Large intestine (tissue), 3 donors: ENCODE measurements at regions not wholly inside any gene's neighbourhood (a gene's known extent, or its start where the extent isn't known, plus 50 kb on each side); places are given as distances from the start of the nearest gene placed in this dataset.

Experiments
- DNase-seq, 2 donors: peaks; one replicate each; pipeline versions ENCODE4 v3.0.0 to v3.0.0-alpha.2; 2013
- H3K27ac ChIP-seq: one replicate; pipeline ENCODE4 v1.5.1; 2013; ENCODE audit warnings: low read length
- H3K27me3 ChIP-seq: 2 replicates; pipeline ENCODE4 v1.6.1; 2013; ENCODE audit warnings: low read length; ENCODE audit not compliant: control insufficient read depth, insufficient read depth
- H3K36me3 ChIP-seq: 2 replicates; pipeline ENCODE4 v1.6.1; 2013; ENCODE audit warnings: low read length; ENCODE audit not compliant: control insufficient read depth, insufficient read depth
- H3K4me1 ChIP-seq: one replicate; pipeline ENCODE4 v1.6.1; 2013; ENCODE audit warnings: low read length; ENCODE audit not compliant: control insufficient read depth, insufficient read depth
- H3K4me3 ChIP-seq: one replicate; pipeline ENCODE4 v1.5.1; 2013; ENCODE audit warnings: low read length
- H3K9me3 ChIP-seq: one replicate; pipeline ENCODE4 v1.6.1; 2013; ENCODE audit warnings: mild to moderate bottlenecking, low read depth, low read length, moderate library complexity; ENCODE audit not compliant: control insufficient read depth
- WGBS: methylation state at CpG from one replicate; pipeline ENCODE4 v1.1.5; 2013; ENCODE audit warnings: low lambda C conversion rate; ENCODE audit not compliant: insufficient coverage; 5-methylcytosine and 5-hydroxymethylcytosine counted together

DNA sequence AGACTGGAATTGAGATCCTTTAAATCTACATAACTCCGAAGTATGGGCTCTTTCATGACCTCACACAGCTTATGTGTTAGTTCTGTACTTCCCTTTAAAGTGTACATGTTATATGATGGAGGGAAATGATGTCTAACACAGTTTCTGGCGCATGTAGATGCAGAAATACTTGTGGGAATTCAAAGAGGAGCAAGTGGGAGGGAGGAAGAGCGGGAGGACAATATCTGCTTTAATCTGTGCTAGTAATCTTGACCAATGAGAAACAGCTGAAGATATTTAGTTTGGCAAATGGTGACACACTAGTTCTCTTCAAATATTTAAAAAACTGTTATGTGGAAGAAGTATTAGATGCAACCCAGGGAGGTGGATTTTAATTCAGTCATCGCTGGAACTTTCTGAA is 62.9 kb upstream of the PLEKHG1 start:
- 100% methylated on average over 2 of the region's 4 CpGs for WGBS
- H3K9me3 ChIP-seq: no peaks in the 10 kb centered on the region
- no peaks in the 10 kb centered on the region for H3K36me3 ChIP-seq
- no peak for DNase-seq
- H3K27me3 ChIP-seq: no peaks in the 10 kb centered on the region
- no peak overlapping the region for H3K27ac ChIP-seq
- H3K4me3 ChIP-seq: no peak overlapping the region
- no peaks in the 10 kb centered on the region for H3K4me1 ChIP-seq

DNA sequence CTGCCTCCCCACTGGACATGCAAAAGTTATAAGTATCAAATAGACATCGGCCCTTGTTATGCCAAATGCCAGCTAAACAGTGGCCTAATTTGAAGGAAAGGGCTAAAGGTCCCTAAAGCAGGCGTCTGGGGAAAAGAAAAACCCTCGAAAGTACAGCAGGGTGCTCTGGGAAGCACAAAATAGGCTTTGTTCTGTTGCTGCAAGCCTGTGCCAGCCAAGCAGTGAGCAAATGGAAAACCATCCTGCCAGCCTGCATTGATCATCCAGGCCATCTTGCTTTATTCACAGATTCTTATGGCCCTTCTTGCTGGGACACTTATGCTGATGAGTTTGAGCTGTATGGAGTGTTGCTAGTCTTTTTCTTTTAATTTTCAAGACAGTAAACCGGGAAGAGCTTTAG is 62.2 kb upstream of the PLEKHG1 start:
- no peaks in the 10 kb centered on the region for H3K9me3 ChIP-seq
- 83% methylated on average over 1 of the region's 4 CpGs for WGBS
- no peaks in the 10 kb centered on the region for H3K4me1 ChIP-seq
- no peak for DNase-seq
- H3K27ac ChIP-seq: no peak overlapping the region
- H3K4me3 ChIP-seq: no peak overlapping the region
- no peaks in the 10 kb centered on the region for H3K36me3 ChIP-seq
- H3K27me3 ChIP-seq: no peaks in the 10 kb centered on the region

DNA sequence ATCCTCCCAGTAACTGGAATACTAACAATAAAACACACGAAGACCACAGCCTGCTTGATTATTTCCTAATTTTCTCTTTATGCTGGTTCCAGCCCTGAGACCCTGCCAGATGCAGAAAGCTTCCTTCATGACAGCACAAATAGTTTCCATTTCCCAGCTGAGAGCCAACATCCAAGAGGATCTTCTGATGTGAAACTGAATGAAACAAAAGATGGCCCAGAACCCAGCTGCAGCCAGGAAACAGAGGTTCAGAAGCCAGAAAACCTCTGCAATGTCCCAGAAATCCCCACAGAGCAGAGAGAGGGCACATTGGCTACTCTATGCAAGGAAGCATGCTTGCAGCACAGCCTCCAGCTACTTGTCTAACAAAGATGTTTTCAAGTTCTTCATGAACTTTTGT is 61.8 kb upstream of the PLEKHG1 start:
- Histone ChIP-seq H3K27ac (no peak overlapping the region), H3K4me3 (no peak overlapping the region), H3K4me1 (no peaks in the 10 kb centered on the region), H3K36me3 (no peaks in the 10 kb centered on the region), H3K27me3 (no peaks in the 10 kb centered on the region), H3K9me3 (no peaks in the 10 kb centered on the region)
- 100% methylated on average over 1 of the region's 1 CpG for WGBS
- DNase-seq: no peak

DNA sequence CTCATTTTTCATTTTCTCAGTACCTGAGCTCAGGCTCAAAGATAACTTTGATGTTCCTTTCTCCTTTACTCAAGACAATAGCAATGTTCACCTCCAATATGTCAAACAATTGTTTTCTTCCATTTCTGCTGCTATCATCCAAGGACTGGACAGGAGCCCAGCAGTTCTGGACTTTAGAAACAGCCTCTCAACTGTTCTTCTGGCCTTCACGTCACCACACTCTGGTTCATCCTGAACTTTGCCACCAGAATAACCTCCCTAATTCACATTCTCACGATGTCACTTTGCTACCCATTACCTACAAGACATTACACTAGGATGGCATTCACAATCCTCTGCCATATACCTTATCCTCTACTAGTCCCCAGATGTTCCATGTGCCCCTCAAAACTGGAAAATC is 60.6 kb upstream of the PLEKHG1 start:
- Histone ChIP-seq H3K27me3 (no peaks in the 10 kb centered on the region), H3K9me3 (no peaks in the 10 kb centered on the region), H3K4me1 (no peaks in the 10 kb centered on the region), H3K27ac (no peak overlapping the region), H3K4me3 (no peak overlapping the region), H3K36me3 (no peaks in the 10 kb centered on the region)
- DNase-seq: no peak
- WGBS: no CpG with 5 or more reads among the region's 2 CpGs

DNA sequence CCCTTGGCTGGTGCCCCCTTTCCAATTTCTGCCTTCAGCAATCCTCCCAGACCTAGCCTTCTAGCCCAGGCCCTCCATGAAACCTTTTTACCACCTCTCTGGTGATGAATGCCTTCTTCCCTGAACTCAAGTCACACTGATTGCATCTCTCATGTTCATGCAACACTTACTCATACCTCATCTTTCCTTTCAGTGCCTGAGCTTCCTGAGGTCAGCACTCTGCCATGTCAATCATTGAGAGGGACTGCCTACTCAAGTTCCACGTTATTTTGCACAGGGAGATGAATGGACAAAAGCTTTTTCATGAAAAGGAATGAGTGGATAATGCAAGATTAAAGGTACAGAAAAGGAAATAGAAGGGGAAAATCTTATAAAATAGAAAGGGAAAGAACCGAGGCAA is 60.1 kb upstream of the PLEKHG1 start:
- no peak for DNase-seq
- Histone ChIP-seq H3K4me3 (no peak overlapping the region), H3K36me3 (no peaks in the 10 kb centered on the region), H3K4me1 (no peaks in the 10 kb centered on the region), H3K9me3 (no peaks in the 10 kb centered on the region), H3K27me3 (no peaks in the 10 kb centered on the region), H3K27ac (no peak overlapping the region)
- 83% methylated on average over 1 of the region's 2 CpGs for WGBS

DNA sequence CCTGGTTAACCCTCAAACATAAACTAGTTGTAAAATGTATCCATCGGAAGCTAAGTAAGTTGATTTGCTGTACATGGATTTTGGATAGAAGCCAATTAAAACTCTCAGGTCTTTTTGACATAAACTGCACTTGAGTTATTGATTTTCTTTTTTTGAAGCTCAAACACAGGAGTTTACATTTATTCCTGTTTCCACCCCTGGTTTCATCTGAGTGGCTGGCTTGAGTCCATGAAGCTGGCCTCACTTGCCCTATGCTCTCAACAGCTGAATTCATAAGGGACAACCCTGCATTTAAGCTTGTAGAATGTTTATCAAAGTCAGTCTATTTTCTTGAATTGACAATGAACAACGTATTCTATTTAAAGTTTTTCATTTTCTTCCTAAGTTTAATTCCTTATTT is 58.1 kb upstream of the PLEKHG1 start:
- Histone ChIP-seq H3K27me3 (no peaks in the 10 kb centered on the region), H3K27ac (no peak overlapping the region), H3K36me3 (no peaks in the 10 kb centered on the region), H3K4me1 (no peaks in the 10 kb centered on the region), H3K9me3 (no peaks in the 10 kb centered on the region), H3K4me3 (no peak overlapping the region)
- no peak for DNase-seq
- 60% methylated on average over 1 of the region's 2 CpGs for WGBS

DNA sequence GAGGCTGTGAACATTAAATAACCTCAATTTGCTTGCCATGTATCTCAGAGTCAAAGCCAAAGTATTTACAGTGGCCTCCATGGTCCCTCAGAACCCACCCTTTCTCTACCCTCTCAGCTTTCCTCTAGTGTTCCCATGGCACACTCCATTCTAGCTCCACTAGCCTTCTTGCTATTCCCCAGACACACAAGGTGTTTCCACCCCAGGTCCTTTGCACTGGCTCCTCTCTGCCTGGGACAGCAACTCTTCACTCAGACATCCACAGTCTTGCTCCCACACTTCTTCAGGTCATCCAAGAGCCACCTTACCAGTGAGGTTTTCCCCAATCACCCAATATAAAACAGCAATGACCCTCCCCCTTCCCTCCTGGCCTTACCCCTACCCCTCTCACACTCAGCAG is 56.5 kb upstream of the PLEKHG1 start:
- Histone ChIP-seq H3K36me3 (no peaks in the 10 kb centered on the region), H3K27ac (no peak overlapping the region), H3K27me3 (no peaks in the 10 kb centered on the region), H3K9me3 (no peaks in the 10 kb centered on the region), H3K4me1 (no peaks in the 10 kb centered on the region), H3K4me3 (no peak overlapping the region)
- DNase-seq: no peak

DNA sequence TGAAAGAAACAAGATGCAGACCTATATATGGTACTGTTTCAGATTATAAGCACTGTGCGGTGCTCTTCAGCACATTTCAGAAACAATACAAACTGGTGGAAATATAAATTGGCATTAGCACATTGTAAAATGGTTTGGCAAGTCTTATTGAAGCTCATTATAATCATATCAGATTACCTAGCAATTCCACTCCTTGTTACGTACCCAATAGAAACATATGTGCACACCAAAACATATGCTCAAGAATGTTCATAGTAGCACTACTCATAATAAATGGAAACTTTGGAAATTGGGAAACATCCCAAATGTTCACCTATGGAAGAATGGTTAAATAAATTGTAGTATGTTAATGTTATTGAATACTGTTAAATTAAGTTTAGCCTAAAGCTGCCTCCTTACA is 54.9 kb upstream of the PLEKHG1 start:
- Histone ChIP-seq H3K27me3 (no peaks in the 10 kb centered on the region), H3K27ac (no peak overlapping the region), H3K9me3 (no peaks in the 10 kb centered on the region), H3K4me3 (no peak overlapping the region), H3K36me3 (no peaks in the 10 kb centered on the region), H3K4me1 (no peaks in the 10 kb centered on the region)
- no peak for DNase-seq
- WGBS: no CpG with 5 or more reads among the region's 2 CpGs

DNA sequence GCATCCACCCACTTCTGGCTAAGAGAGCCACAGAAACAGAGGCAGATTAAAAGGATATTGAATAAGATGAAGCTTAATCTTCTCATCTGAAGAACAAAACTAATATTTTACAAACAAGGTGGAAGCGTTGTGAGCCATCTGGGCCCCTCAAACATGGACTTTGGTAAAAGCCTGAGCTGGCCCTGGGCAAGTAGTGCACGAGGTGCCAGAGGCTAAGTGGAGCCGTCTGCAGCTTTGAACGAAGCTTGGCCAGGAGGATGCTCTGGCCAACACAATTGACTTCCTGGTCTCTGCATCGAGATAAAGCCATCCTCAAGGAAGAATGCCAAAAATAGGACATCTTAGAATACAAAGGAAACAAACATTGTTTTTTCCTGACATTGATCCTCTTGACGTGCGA is 53.2 kb upstream of the PLEKHG1 start:
- DNase-seq: no peak
- no peaks in the 10 kb centered on the region for H3K27me3 ChIP-seq
- no CpG with 5 or more reads among the region's 7 CpGs for WGBS
- H3K9me3 ChIP-seq: no peaks in the 10 kb centered on the region
- H3K4me1 ChIP-seq: no peaks in the 10 kb centered on the region
- no peak overlapping the region for H3K27ac ChIP-seq
- no peaks in the 10 kb centered on the region for H3K36me3 ChIP-seq
- no peak overlapping the region for H3K4me3 ChIP-seq

DNA sequence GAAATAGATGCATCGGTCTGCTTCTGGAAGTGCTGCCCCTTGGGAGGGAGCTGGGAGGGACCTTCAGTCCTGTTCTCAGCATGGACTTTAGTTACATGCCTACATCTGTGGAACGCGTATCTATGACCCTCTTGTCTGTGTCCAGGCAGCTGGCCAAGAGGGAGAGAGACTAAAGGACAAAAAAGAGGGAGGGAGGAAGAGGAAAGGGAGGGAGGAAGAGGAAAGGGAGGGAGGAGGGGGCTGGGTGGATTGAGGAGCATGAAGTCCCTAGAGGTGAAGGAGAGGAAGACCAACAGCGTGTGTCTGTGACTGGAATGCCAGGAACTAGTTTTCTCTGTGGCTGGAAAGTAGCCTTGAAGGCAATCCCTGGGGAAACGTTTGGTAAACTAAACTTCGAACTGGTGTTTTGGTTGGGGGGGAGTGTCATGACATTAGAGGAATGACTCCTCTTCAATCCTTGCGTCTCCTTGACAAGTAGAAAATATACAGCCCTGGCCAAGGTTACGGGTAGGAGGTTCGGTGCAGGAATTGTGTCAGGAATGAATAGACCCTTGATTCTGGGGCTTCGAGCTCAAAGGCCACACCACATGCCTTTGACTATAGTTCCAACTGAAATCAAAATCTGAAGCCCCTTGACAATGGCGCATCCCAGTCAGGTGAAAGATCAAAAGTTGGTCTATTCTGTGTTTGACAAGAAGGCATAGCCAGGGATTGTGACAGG is 52.0 kb upstream of the PLEKHG1 start:
- H3K9me3 ChIP-seq: no peaks in the 10 kb centered on the region
- H3K36me3 ChIP-seq: no peaks in the 10 kb centered on the region
- DNase-seq: peak in 1 of 2 donors; percentile 24
- H3K4me3 ChIP-seq: no peak overlapping the region
- WGBS: no CpG with 5 or more reads among the region's 11 CpGs
- no peak overlapping the region for H3K27ac ChIP-seq
- H3K27me3 ChIP-seq: no peaks in the 10 kb centered on the region
- no peaks in the 10 kb centered on the region for H3K4me1 ChIP-seq

DNA sequence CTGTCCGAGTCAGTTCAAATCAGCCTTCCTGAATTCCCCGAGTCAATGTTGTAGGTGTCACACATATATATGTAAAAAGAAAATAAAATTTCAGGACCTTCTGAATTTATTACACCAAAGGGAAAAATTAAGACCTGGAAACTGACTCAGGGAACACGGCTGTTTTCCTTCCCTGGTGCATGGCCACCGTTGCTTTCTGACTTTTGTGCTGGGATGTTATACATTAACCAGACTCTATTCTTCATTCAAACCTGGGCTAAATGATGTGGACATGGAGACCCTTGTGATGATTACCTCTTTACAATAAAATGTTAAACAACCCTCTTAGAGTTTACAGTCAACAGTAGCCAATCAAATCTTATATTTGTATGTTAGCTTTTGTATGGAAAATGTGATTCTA is 51.4 kb upstream of the PLEKHG1 start:
- DNase-seq: no peak
- H3K27ac ChIP-seq: no peak overlapping the region
- no peaks in the 10 kb centered on the region for H3K27me3 ChIP-seq
- H3K9me3 ChIP-seq: no peaks in the 10 kb centered on the region
- 80% methylated on average over 1 of the region's 4 CpGs for WGBS
- no peak overlapping the region for H3K4me3 ChIP-seq
- H3K4me1 ChIP-seq: no peaks in the 10 kb centered on the region
- H3K36me3 ChIP-seq: no peaks in the 10 kb centered on the region
